IPS-18a (cell line): ENCODE measurements at regions not wholly inside any gene's neighbourhood (a gene's known extent, or its start where the extent isn't known, plus 50 kb on each side); places are given as distances from the start of the nearest gene placed in this dataset.

Experiments
- H3K27ac ChIP-seq: one replicate; pipeline ENCODE4 v1.5.1; 2013; ENCODE audit warnings: low read length
- H3K27me3 ChIP-seq: one replicate; pipeline ENCODE4 v1.6.1; 2013; ENCODE audit warnings: mild to moderate bottlenecking, low read length; ENCODE audit not compliant: control insufficient read depth, insufficient read depth
- H3K36me3 ChIP-seq: one replicate; pipeline ENCODE4 v1.6.1; 2013; ENCODE audit warnings: low read depth, low read length; ENCODE audit not compliant: control insufficient read depth
- H3K4me1 ChIP-seq: one replicate; pipeline ENCODE4 v1.6.1; 2013; ENCODE audit warnings: low read depth, low read length; ENCODE audit not compliant: control insufficient read depth
- H3K4me3 ChIP-seq: one replicate; pipeline ENCODE4 v1.5.1; 2013; ENCODE audit warnings: low read length
- H3K9ac ChIP-seq: one replicate; pipeline ENCODE4 v1.6.1; 2013; ENCODE audit warnings: mild to moderate bottlenecking, low read length, moderate library complexity
- H3K9me3 ChIP-seq: one replicate; pipeline ENCODE4 v1.6.1; 2013; ENCODE audit warnings: low read depth, low read length; ENCODE audit not compliant: control insufficient read depth

- Histone ChIP-seq H3K36me3 (no peaks in the 10 kb centered on the region), H3K4me3 (no peak overlapping the region), H3K9me3 (no peaks in the 10 kb centered on the region), H3K9ac (no peak overlapping the region), H3K4me1 (peaks cover 11% of the 10 kb centered on the region), H3K27ac (no peak overlapping the region), H3K27me3 (no peaks in the 10 kb centered on the region)
Measured at GRCh38 chr2:21452263-21452662, 328.5 kb downstream of the TDRD15 start.

GRCh38 chr2:21452678-21453077, 328.9 kb downstream of the TDRD15 start:
- H3K27ac ChIP-seq, result no peak overlapping the region
- H3K27me3 ChIP-seq, result no peaks in the 10 kb centered on the region
- peaks cover 11% of the 10 kb centered on the region for H3K4me1 ChIP-seq
- H3K9me3 ChIP-seq, result no peaks in the 10 kb centered on the region
- H3K36me3 ChIP-seq, result no peaks in the 10 kb centered on the region
- H3K9ac ChIP-seq, result no peak overlapping the region
- no peak overlapping the region for H3K4me3 ChIP-seq

- peaks cover 11% of the 10 kb centered on the region for H3K4me1 ChIP-seq
- H3K9ac ChIP-seq, result no peak overlapping the region
- no peak overlapping the region for H3K27ac ChIP-seq
- no peaks in the 10 kb centered on the region for H3K9me3 ChIP-seq
- H3K36me3 ChIP-seq, result no peaks in the 10 kb centered on the region
- no peak overlapping the region for H3K4me3 ChIP-seq
- no peaks in the 10 kb centered on the region for H3K27me3 ChIP-seq
Measured at GRCh38 chr2:21453723-21454450, 330.1 kb downstream of the TDRD15 start.

- no peaks in the 10 kb centered on the region for H3K27me3 ChIP-seq
- no peak overlapping the region for H3K27ac ChIP-seq
- H3K9ac ChIP-seq, result no peak overlapping the region
- H3K4me1 ChIP-seq, result peaks cover 11% of the 10 kb centered on the region
- no peaks in the 10 kb centered on the region for H3K9me3 ChIP-seq
- H3K4me3 ChIP-seq, result no peak overlapping the region
- H3K36me3 ChIP-seq, result no peaks in the 10 kb centered on the region
Measured at GRCh38 chr2:21454839-21455238, 331.1 kb downstream of the TDRD15 start.

- Histone ChIP-seq H3K4me3 (no peak overlapping the region), H3K27ac (no peak overlapping the region), H3K9me3 (no peaks in the 10 kb centered on the region), H3K27me3 (no peaks in the 10 kb centered on the region), H3K9ac (no peak overlapping the region), H3K4me1 (no peaks in the 10 kb centered on the region), H3K36me3 (no peaks in the 10 kb centered on the region)
Measured at GRCh38 chr2:21461754-21462240, 338.0 kb downstream of the TDRD15 start.

DNA sequence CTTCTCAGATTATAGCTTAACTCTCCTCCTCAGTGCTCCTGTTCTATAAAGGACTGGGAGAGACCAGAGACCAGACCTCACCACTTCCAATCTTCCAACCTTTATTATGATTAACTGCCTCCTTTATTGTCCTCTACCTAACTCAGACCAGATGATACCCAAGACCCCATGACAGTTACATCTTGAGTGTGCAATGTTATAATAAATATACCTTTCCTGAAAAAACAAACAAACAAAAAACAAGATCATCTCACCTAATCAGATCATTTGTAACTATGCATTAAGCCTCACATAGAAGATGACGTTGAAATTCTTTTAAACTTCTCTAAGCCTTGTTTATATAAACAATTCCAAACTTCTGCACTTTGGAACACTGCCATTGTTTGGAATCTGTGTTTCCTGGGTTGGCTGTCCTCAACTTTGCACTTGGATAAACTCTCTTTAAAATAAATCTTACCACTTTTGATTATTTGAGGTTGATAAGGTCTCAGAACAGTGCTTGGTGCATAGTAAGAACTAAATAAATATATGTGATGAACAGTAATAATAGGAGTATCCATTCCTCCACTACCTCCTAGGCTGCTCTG, 342.7 kb downstream of the TDRD15 start:
- Histone ChIP-seq H3K9me3 (no peaks in the 10 kb centered on the region), H3K9ac (no peak overlapping the region), H3K4me1 (peaks cover 6% of the 10 kb centered on the region), H3K36me3 (no peaks in the 10 kb centered on the region), H3K27ac (no peak overlapping the region), H3K4me3 (no peak overlapping the region), H3K27me3 (no peaks in the 10 kb centered on the region)

- H3K27ac ChIP-seq, result no peak overlapping the region
- H3K27me3 ChIP-seq, result no peaks in the 10 kb centered on the region
- H3K9ac ChIP-seq, result no peak overlapping the region
- no peak overlapping the region for H3K4me3 ChIP-seq
- H3K4me1 ChIP-seq, result peaks cover 6% of the 10 kb centered on the region
- H3K9me3 ChIP-seq, result no peaks in the 10 kb centered on the region
- H3K36me3 ChIP-seq, result no peaks in the 10 kb centered on the region
Measured at GRCh38 chr2:21467280-21467818, 343.6 kb downstream of the TDRD15 start.

DNA sequence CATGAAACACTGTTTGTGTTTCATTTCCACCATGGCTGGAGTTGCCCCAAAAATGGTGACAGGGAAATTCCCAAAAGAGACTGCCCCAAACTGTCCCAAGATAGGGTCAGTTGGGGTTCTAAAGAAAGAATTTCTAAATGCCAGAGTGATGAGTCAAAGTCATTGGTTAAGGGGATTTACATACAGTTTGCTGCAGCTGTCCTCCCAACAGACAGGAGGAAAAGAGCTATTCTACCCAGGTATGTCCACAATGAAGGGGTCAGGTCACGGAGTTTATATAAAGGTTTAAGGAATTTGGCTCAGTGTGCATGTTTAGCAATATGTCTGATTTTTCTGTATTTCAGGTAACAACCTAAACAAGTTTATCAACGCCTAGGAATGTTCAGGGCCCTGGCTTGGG, 344.1 kb downstream of the TDRD15 start:
- no peaks in the 10 kb centered on the region for H3K9me3 ChIP-seq
- no peak overlapping the region for H3K9ac ChIP-seq
- no peaks in the 10 kb centered on the region for H3K27me3 ChIP-seq
- no peaks in the 10 kb centered on the region for H3K36me3 ChIP-seq
- H3K4me1 ChIP-seq, result peaks cover 6% of the 10 kb centered on the region
- no peak overlapping the region for H3K27ac ChIP-seq
- H3K4me3 ChIP-seq, result no peak overlapping the region

- H3K27me3 ChIP-seq, result no peaks in the 10 kb centered on the region
- H3K9ac ChIP-seq, result no peak overlapping the region
- H3K36me3 ChIP-seq, result no peaks in the 10 kb centered on the region
- no peaks in the 10 kb centered on the region for H3K9me3 ChIP-seq
- no peak overlapping the region for H3K4me3 ChIP-seq
- H3K4me1 ChIP-seq, result peaks cover 6% of the 10 kb centered on the region
- no peak overlapping the region for H3K27ac ChIP-seq
Measured at GRCh38 chr2:21468624-21469023, 344.9 kb downstream of the TDRD15 start.

GRCh38 chr2:21469158-21469557, 345.4 kb downstream of the TDRD15 start:
- Histone ChIP-seq H3K36me3 (no peaks in the 10 kb centered on the region), H3K9me3 (no peaks in the 10 kb centered on the region), H3K4me1 (peaks cover 6% of the 10 kb centered on the region), H3K27ac (no peak overlapping the region), H3K9ac (no peak overlapping the region), H3K27me3 (no peaks in the 10 kb centered on the region), H3K4me3 (no peak overlapping the region)

GRCh38 chr2:21469564-21469963, 345.8 kb downstream of the TDRD15 start:
- H3K36me3 ChIP-seq, result no peaks in the 10 kb centered on the region
- no peak overlapping the region for H3K27ac ChIP-seq
- H3K27me3 ChIP-seq, result no peaks in the 10 kb centered on the region
- H3K4me3 ChIP-seq, result no peak overlapping the region
- H3K4me1 ChIP-seq, result peaks cover 6% of the 10 kb centered on the region
- no peaks in the 10 kb centered on the region for H3K9me3 ChIP-seq
- H3K9ac ChIP-seq, result no peak overlapping the region

DNA sequence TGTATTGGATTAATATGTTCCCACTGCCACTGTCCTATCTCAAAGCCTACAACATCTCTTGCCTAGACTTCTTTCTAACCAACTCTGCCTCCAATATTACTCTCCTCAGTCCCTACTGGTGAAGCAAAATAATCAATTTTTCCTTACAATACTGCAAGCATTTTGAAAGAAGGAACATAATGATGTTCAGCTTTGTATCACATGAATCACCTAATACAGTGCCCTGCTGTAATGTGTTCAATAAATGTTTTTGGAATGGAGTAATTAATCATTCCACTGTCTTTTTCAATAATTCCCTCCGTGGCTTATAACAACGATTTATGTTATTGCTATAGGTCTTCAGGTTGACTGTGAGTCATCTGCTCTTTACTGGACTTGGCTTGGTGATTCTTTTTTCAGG, 356.4 kb downstream of the TDRD15 start:
- Histone ChIP-seq H3K27me3 (no peaks in the 10 kb centered on the region), H3K36me3 (no peaks in the 10 kb centered on the region), H3K9me3 (no peaks in the 10 kb centered on the region), H3K27ac (no peak overlapping the region), H3K9ac (no peak overlapping the region), H3K4me3 (no peak overlapping the region), H3K4me1 (no peaks in the 10 kb centered on the region)
